DOHH2 (cell line): ENCODE measurements at regions not wholly inside any gene's neighbourhood (a gene's known extent, or its start where the extent isn't known, plus 50 kb on each side); places are given as distances from the start of the nearest gene placed in this dataset.

ENCODE experiments used
- H3F3A ChIP-seq: fragments of 200-600 bp; sonication (generic), shearing (Covaris generic); 2 replicates; pipeline ENCODE4 v1.6.0; 2016; ENCODE audit warnings: antibody characterized with exemption, mild to moderate bottlenecking; ENCODE audit not compliant: control insufficient read depth, insufficient read depth
- H3K27ac ChIP-seq: fragments of 200-600 bp; sonication (generic); 2 replicates; pipeline ENCODE4 v1.5.1; 2014; ENCODE audit warnings: low read depth, mild to moderate bottlenecking, low read length, moderate library complexity
- H3K27me3 ChIP-seq: fragments of 200-600 bp; sonication (generic); 2 replicates; pipeline ENCODE4 v1.6.1; 2014; ENCODE audit warnings: mild to moderate bottlenecking, low read length, mixed read lengths; ENCODE audit not compliant: control insufficient read depth
- H3K36me3 ChIP-seq: fragments of 200-600 bp; sonication (generic); 2 replicates; pipeline ENCODE4 v1.6.1; 2014; ENCODE audit warnings: mild to moderate bottlenecking, low read length, moderate library complexity, mixed read lengths; ENCODE audit not compliant: control insufficient read depth
- H3K4me1 ChIP-seq: fragments of 200-600 bp; sonication (generic); 2 replicates; pipeline ENCODE4 v1.6.1; 2014; ENCODE audit warnings: mild to moderate bottlenecking, low read length, mixed read lengths; ENCODE audit not compliant: control insufficient read depth
- H3K4me2 ChIP-seq: fragments of 200-600 bp; sonication (generic); 2 replicates; pipeline ENCODE4 v1.6.0; 2014; ENCODE audit warnings: mild to moderate bottlenecking, low read length, moderate library complexity
- H3K4me3 ChIP-seq: fragments of 200-600 bp; sonication (generic); 2 replicates; pipeline ENCODE4 v1.5.1; 2014; ENCODE audit warnings: mild to moderate bottlenecking, low read length, mixed read lengths
- H3K79me2 ChIP-seq: fragments of 200-600 bp; sonication (generic); 2 replicates; pipeline ENCODE4 v1.6.1; 2014; ENCODE audit warnings: mild to moderate bottlenecking, low read length, mixed read lengths; ENCODE audit not compliant: control insufficient read depth
- H3K9me2 ChIP-seq: fragments of 200-600 bp; sonication (generic); replicated peaks from 2 replicates; pipeline ENCODE4 v1.6.1; 2014; ENCODE audit warnings: mild to moderate bottlenecking, low read length, mixed read lengths; ENCODE audit not compliant: control insufficient read depth
- H3K9me3 ChIP-seq: fragments of 200-600 bp; sonication (generic); 2 replicates; pipeline ENCODE4 v1.6.1; 2014; ENCODE audit warnings: antibody characterized with exemption, low read length, mixed read lengths; ENCODE audit not compliant: control insufficient read depth, insufficient read depth
- H4K20me1 ChIP-seq: fragments of 200-600 bp; sonication (generic); 2 replicates; pipeline ENCODE4 v1.6.0; 2014; ENCODE audit warnings: low read depth, mild to moderate bottlenecking, antibody characterized with exemption, low read length, moderate library complexity; ENCODE audit not compliant: control insufficient read depth, insufficient read depth
- CTCF ChIP-seq: fragments of 200-600 bp; sonication (generic); IDR thresholded peaks from one replicate; pipeline ENCODE4 v1.5.1; 2014; ENCODE audit warnings: antibody characterized with exemption, mild to moderate bottlenecking, low read depth, low read length; ENCODE audit not compliant: poor library complexity, severe bottlenecking
- EZH2phosphoT487 ChIP-seq: fragments of 200-600 bp; sonication (generic); IDR thresholded peaks from 2 replicates; pipeline ENCODE4 v1.6.1; 2017; ENCODE audit warnings: borderline replicate concordance, mild to moderate bottlenecking, antibody characterized with exemption, low read length, moderate library complexity, mixed read lengths

GRCh38 chr5:123778641-123779040 lies 266.7 kb downstream of the CSNK1G3 start:
- H3K4me3 ChIP-seq, result no peak overlapping the region
- no peaks in the 10 kb centered on the region for H3F3A ChIP-seq
- no peaks in the 10 kb centered on the region for H3K79me2 ChIP-seq
- H3K9me2 ChIP-seq, result no peaks in the 10 kb centered on the region
- no peaks in the 10 kb centered on the region for H3K36me3 ChIP-seq
- no peak for TF ChIP-seq EZH2phosphoT487
- no peak for TF ChIP-seq CTCF
- H3K4me1 ChIP-seq, result no peaks in the 10 kb centered on the region
- no peaks in the 10 kb centered on the region for H4K20me1 ChIP-seq
- no peak overlapping the region for H3K27ac ChIP-seq
- no peaks in the 10 kb centered on the region for H3K9me3 ChIP-seq
- no peaks in the 10 kb centered on the region for H3K27me3 ChIP-seq
- H3K4me2 ChIP-seq, result no peak overlapping the region

DNA sequence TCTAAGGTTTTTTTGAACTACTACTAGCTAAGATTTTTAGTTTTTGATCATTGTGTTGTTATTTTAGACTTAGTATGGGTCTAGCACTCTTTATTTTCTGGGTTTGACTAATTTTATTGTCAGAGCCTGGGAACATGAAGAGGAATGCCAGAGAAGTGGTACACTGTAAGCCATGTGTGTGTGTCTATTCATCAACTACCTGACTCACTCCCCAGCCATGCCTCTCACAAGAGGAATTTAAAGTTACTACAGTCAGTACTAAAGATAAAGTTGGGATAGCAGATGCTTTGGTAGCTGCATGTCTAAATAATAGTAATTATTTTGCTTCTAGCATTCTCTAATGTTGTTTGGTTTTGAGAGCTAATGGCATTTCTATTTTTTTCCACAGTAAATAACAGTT lies 264.8 kb downstream of the CSNK1G3 start:
- no peaks in the 10 kb centered on the region for H4K20me1 ChIP-seq
- no peaks in the 10 kb centered on the region for H3K9me2 ChIP-seq
- no peaks in the 10 kb centered on the region for H3K36me3 ChIP-seq
- TF ChIP-seq EZH2phosphoT487, result no peak
- TF ChIP-seq CTCF, result no peak
- H3K4me1 ChIP-seq, result no peaks in the 10 kb centered on the region
- H3K4me3 ChIP-seq, result no peak overlapping the region
- no peaks in the 10 kb centered on the region for H3K27me3 ChIP-seq
- no peaks in the 10 kb centered on the region for H3K9me3 ChIP-seq
- H3K4me2 ChIP-seq, result no peak overlapping the region
- H3K79me2 ChIP-seq, result no peaks in the 10 kb centered on the region
- H3F3A ChIP-seq, result no peaks in the 10 kb centered on the region
- no peak overlapping the region for H3K27ac ChIP-seq

DNA sequence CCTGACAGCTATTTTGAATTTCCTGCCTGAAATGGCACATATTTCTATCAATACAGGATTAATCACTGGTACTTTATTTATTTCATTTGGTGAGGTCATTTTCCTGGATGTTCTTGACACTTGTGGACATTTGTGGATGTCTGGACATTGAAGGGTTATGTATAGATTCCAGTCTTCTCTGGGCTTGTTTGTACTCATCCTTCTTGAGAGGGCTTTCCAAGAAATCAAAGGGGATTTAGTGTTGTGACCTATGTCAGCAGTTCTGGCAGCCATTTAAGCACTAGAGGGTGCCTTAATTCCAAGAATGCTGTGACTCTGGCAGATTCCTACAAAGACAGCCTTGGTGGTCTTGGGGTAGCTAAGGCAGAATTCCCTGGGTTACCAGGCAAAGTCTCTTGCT lies 259.7 kb downstream of the CSNK1G3 start:
- H3K36me3 ChIP-seq, result no peaks in the 10 kb centered on the region
- H3K4me2 ChIP-seq, result no peak overlapping the region
- no peak overlapping the region for H3K4me3 ChIP-seq
- no peaks in the 10 kb centered on the region for H4K20me1 ChIP-seq
- peaks cover 8% of the 10 kb centered on the region; the same call in 1 of the 2 replicates for H3K9me3 ChIP-seq
- no peaks in the 10 kb centered on the region for H3K27me3 ChIP-seq
- no peaks in the 10 kb centered on the region for H3F3A ChIP-seq
- H3K9me2 ChIP-seq, result no peaks in the 10 kb centered on the region
- no peaks in the 10 kb centered on the region for H3K79me2 ChIP-seq
- H3K4me1 ChIP-seq, result no peaks in the 10 kb centered on the region
- TF ChIP-seq EZH2phosphoT487 (no peak), CTCF (no peak)
- no peak overlapping the region for H3K27ac ChIP-seq

GRCh38 chr5:123763201-123763600 lies 251.2 kb downstream of the CSNK1G3 start:
- no peaks in the 10 kb centered on the region for H3K27me3 ChIP-seq
- TF ChIP-seq EZH2phosphoT487 (no peak), CTCF (no peak)

More at GRCh38 chr5:123763201-123763600, 251.2 kb downstream of the CSNK1G3 start:
- Histone ChIP-seq H3K4me2 (no peak overlapping the region), H3K9me2 (no peaks in the 10 kb centered on the region), H3K9me3 (no peaks in the 10 kb centered on the region), H3F3A (no peaks in the 10 kb centered on the region), H4K20me1 (no peaks in the 10 kb centered on the region), H3K79me2 (no peaks in the 10 kb centered on the region), H3K4me3 (no peak overlapping the region), H3K36me3 (no peaks in the 10 kb centered on the region), H3K4me1 (no peaks in the 10 kb centered on the region), H3K27ac (no peak overlapping the region)
